Endodermal cell (in vitro differentiated cells): ENCODE measurements at regions not wholly inside any gene's neighbourhood (a gene's known extent, or its start where the extent isn't known, plus 50 kb on each side); places are given as distances from the start of the nearest gene placed in this dataset.

ENCODE experiments used
- DNase-seq: peaks from one replicate; pipeline ENCODE4 v3.0.0-alpha.2; 2017
- H3K27ac ChIP-seq: 2 replicates; pipeline ENCODE4 v1.5.1; 2013; ENCODE audit warnings: mild to moderate bottlenecking, low read depth, low read length, moderate library complexity
- H3K27me3 ChIP-seq: 2 replicates; pipeline ENCODE4 v1.6.1; 2013; ENCODE audit warnings: mild to moderate bottlenecking, low read length, moderate library complexity; ENCODE audit not compliant: insufficient read depth, control insufficient read depth, poor library complexity, severe bottlenecking
- H3K36me3 ChIP-seq: 2 replicates; pipeline ENCODE4 v1.7.0; 2013; ENCODE audit warnings: mild to moderate bottlenecking, low read length, moderate library complexity; ENCODE audit not compliant: control insufficient read depth, insufficient read depth
- H3K4me1 ChIP-seq: one replicate; pipeline ENCODE4 v1.7.0; 2013; ENCODE audit warnings: low read length; ENCODE audit not compliant: control insufficient read depth, insufficient read depth
- H3K4me3 ChIP-seq: 2 replicates; pipeline ENCODE4 v1.5.1; 2013; ENCODE audit warnings: mild to moderate bottlenecking, low read length, moderate library complexity
- H3K9ac ChIP-seq: 2 replicates; pipeline ENCODE4 v1.6.1; 2013; ENCODE audit warnings: mild to moderate bottlenecking, low read length, moderate library complexity; ENCODE audit not compliant: poor library complexity, severe bottlenecking; ENCODE audit errors: extremely low read depth
- H3K9me3 ChIP-seq: 2 replicates; pipeline ENCODE4 v1.6.1; 2013; ENCODE audit warnings: mild to moderate bottlenecking, low read length, moderate library complexity; ENCODE audit not compliant: control insufficient read depth
- H3K27ac Mint-ChIP-seq: 2 replicates; pipeline ENCODE4 v1.8.0; 2020; ENCODE audit warnings: mixed read lengths
- H3K27me3 Mint-ChIP-seq: 2 replicates; pipeline ENCODE4 v1.8.0; 2021; ENCODE audit warnings: mild to moderate bottlenecking, mixed read lengths; ENCODE audit not compliant: insufficient read depth
- H3K36me3 Mint-ChIP-seq: 2 replicates; pipeline ENCODE4 v1.8.0; 2020; ENCODE audit warnings: low read depth, mixed read lengths
- H3K4me1 Mint-ChIP-seq: 2 replicates; pipeline ENCODE4 v1.8.0; 2020; ENCODE audit warnings: mixed read lengths
- H3K4me3 Mint-ChIP-seq: 2 replicates; pipeline ENCODE4 v1.8.0; 2020; ENCODE audit warnings: mild to moderate bottlenecking, moderate library complexity, mixed read lengths
- H3K9me3 Mint-ChIP-seq: 2 replicates; pipeline ENCODE4 v1.8.0; 2020; ENCODE audit warnings: mild to moderate bottlenecking, mixed read lengths
- WGBS, 2 experiments: methylation state at CpG; one replicate each; pipeline versions ENCODE4 v1.1.5 to v1.1.7; 2013; ENCODE audit warnings: missing lambda C conversion rate in 2 of 2, mixed read lengths in 1 of 2; ENCODE audit not compliant: insufficient coverage in 1 of 2, insufficient read length in 1 of 2; 5-methylcytosine and 5-hydroxymethylcytosine counted together
- TF ChIP-seq, protein P1 (sequence below): fragments of 200-600 bp; sonication (generic); conservative IDR thresholded peaks from 2 replicates; pipeline ENCODE4 v1.5.0; 2021; ENCODE audit warnings: antibody characterized with exemption, mild to moderate bottlenecking

DNA sequence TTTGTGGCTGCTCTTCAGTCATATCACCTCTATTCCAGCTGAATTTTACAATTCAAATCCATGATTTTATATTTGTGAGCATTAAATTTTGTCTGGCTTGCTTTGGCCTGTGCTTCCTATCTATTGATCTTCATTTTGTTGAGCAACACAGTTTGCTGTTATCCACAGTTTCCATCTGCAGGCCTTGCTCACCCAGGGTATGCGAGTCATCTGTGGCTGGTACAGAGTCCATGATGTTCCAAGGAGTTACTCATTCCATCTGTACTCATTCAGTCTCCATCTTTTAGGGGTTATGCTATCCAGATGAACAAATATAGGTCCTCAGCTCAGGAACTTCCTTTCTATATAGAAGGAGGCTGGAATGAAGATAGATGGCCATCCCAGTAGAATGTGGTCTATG lies 70.1 kb upstream of the CCK start:
- H3K4me1 Mint-ChIP-seq, result no peaks in the 10 kb centered on the region
- no peak overlapping the region for H3K27ac ChIP-seq
- H3K27me3 ChIP-seq, result peaks cover 4% of the 10 kb centered on the region
- H3K4me1 ChIP-seq, result no peaks in the 10 kb centered on the region
- no peak overlapping the region for H3K27ac Mint-ChIP-seq
- no peak overlapping the region for H3K4me3 Mint-ChIP-seq
- no peaks in the 10 kb centered on the region for H3K36me3 Mint-ChIP-seq
- no peak for DNase-seq
- no peaks in the 10 kb centered on the region for H3K36me3 ChIP-seq
- peaks cover 14% of the 10 kb centered on the region for H3K27me3 Mint-ChIP-seq
- peaks cover 5% of the 10 kb centered on the region for H3K9me3 ChIP-seq
- no peaks in the 10 kb centered on the region for H3K9me3 Mint-ChIP-seq
- no peak overlapping the region for H3K9ac ChIP-seq
- WGBS, 2 experiments, result 100% methylated on average over 1 of the region's 1 CpG
- TF ChIP-seq, protein P1, sequence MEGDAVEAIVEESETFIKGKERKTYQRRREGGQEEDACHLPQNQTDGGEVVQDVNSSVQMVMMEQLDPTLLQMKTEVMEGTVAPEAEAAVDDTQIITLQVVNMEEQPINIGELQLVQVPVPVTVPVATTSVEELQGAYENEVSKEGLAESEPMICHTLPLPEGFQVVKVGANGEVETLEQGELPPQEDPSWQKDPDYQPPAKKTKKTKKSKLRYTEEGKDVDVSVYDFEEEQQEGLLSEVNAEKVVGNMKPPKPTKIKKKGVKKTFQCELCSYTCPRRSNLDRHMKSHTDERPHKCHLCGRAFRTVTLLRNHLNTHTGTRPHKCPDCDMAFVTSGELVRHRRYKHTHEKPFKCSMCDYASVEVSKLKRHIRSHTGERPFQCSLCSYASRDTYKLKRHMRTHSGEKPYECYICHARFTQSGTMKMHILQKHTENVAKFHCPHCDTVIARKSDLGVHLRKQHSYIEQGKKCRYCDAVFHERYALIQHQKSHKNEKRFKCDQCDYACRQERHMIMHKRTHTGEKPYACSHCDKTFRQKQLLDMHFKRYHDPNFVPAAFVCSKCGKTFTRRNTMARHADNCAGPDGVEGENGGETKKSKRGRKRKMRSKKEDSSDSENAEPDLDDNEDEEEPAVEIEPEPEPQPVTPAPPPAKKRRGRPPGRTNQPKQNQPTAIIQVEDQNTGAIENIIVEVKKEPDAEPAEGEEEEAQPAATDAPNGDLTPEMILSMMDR, result no peak
- H3K4me3 ChIP-seq, result no peak overlapping the region

DNA sequence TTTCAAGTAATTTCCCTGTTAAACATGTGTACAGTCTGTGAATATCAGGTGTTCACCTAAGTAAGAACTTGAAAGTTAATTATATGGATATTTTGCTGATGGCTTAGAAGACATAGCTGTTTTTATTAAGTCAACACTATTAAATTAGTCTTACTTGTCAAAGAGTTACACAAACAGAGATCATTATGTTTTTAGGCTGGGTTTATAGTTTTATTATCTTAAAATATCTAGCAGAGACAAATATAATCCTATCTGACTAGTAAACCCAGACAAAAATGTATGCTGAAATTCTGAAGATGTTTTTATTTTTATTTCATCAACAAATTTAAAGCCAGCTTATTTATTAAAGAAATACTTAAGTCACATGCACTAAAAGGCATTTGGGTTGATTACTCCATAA lies 51.2 kb upstream of the CCK start:
- Histone ChIP-seq H3K27ac (no peak overlapping the region), H3K27me3 (no peaks in the 10 kb centered on the region), H3K36me3 (no peaks in the 10 kb centered on the region), H3K4me1 (no peaks in the 10 kb centered on the region), H3K9ac (no peak overlapping the region), H3K9me3 (peaks cover 50% of the 10 kb centered on the region), H3K4me3 (no peak overlapping the region)
- TF ChIP-seq, protein P1, result no peak
- H3K9me3 Mint-ChIP-seq, result peaks cover 60% of the 10 kb centered on the region
- DNase-seq, result no peak
- H3K36me3 Mint-ChIP-seq, result peaks cover 5% of the 10 kb centered on the region
- no peaks in the 10 kb centered on the region for H3K4me1 Mint-ChIP-seq
- H3K27ac Mint-ChIP-seq, result no peak overlapping the region
- peaks cover 10% of the 10 kb centered on the region for H3K27me3 Mint-ChIP-seq
- H3K4me3 Mint-ChIP-seq, result no peak overlapping the region
